SJSA1 (cell line): ENCODE measurements at regions not wholly inside any gene's neighbourhood (a gene's known extent, or its start where the extent isn't known, plus 50 kb on each side); places are given as distances from the start of the nearest gene placed in this dataset.

Experiments
- DNase-seq, 2 experiments: peaks; one replicate each; pipeline ENCODE4 v3.0.0-alpha.2; 2015 to 2020; ENCODE audit warnings: low spot score in 2 of 2, low read depth in 1 of 2
- H3K27ac ChIP-seq: fragments of 250-450 bp; sonication (Bioruptor Pico); 2 replicates; pipeline ENCODE4 v1.5.1; 2020; ENCODE audit warnings: mild to moderate bottlenecking, moderate library complexity
- H3K27me3 ChIP-seq: fragments of 250-450 bp; sonication (Bioruptor Pico); replicated peaks from 2 replicates; pipeline ENCODE4 v1.5.1; 2020; ENCODE audit warnings: mild to moderate bottlenecking, moderate library complexity
- H3K36me3 ChIP-seq: fragments of 250-450 bp; sonication (Bioruptor Pico); 2 replicates; pipeline ENCODE4 v1.5.1; 2020; ENCODE audit warnings: mild to moderate bottlenecking
- H3K4me1 ChIP-seq: fragments of 250-450 bp; sonication (Bioruptor Pico); replicated peaks from 2 replicates; pipeline ENCODE4 v1.6.1; 2021; ENCODE audit warnings: mild to moderate bottlenecking
- H3K4me3 ChIP-seq: fragments of 250-450 bp; sonication (Bioruptor Pico); 2 replicates; pipeline ENCODE4 v1.5.1; 2020; ENCODE audit warnings: mild to moderate bottlenecking
- H3K9me3 ChIP-seq: fragments of 250-450 bp; sonication (Bioruptor Pico); replicated peaks from 2 replicates; pipeline ENCODE4 v1.5.1; 2020; ENCODE audit warnings: mild to moderate bottlenecking

DNA sequence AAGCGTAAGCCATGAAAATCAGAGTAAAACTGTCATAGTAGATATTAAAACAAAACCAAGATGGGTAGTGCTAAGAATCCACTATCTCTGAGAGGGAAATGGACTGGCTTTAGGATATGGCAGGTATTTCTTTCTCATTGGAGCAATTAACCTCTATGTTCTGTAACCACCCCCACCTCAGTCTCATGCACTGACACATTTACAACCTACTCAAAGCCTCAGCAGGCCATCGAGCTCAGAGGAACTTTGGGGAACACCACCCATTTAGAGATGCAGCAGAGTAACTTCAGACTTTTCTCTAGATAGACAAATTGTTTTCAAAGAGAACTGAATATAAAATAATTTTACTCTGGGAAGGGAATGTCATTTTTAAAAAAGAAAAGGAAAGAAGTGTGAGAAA is 615.8 kb upstream of the ZFHX3 start:
- Histone ChIP-seq H3K4me1 (no peaks in the 10 kb centered on the region), H3K4me3 (no peak overlapping the region), H3K36me3 (no peaks in the 10 kb centered on the region), H3K9me3 (no peaks in the 10 kb centered on the region; the same call in 1 of the 2 replicates), H3K27ac (no peak overlapping the region), H3K27me3 (no peaks in the 10 kb centered on the region; the same call in 1 of the 2 replicates)
- no peak for DNase-seq

DNA sequence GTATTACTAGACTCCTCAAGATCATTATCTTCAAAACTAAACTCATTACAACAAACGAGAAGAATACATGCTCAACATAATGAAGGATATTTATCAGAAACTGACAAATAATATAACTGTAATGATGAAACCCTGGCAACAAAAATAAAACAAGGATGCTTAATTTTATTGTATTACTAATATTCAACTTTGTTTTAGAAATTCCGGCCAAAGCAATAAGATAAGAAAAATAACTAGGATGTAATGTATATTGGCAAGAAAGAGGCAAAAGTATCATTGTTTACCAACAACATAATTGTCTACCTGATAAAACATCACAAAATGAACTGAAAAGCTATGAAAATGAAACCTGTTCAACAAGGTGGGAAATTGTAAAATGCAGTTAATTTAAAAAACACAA is 588.3 kb upstream of the ZFHX3 start:
- H3K36me3 ChIP-seq: no peaks in the 10 kb centered on the region
- no peaks in the 10 kb centered on the region for H3K9me3 ChIP-seq
- H3K27ac ChIP-seq: no peak overlapping the region
- H3K4me3 ChIP-seq: no peak overlapping the region
- H3K27me3 ChIP-seq: no peaks in the 10 kb centered on the region
- H3K4me1 ChIP-seq: no peaks in the 10 kb centered on the region
- no peak for DNase-seq

DNA sequence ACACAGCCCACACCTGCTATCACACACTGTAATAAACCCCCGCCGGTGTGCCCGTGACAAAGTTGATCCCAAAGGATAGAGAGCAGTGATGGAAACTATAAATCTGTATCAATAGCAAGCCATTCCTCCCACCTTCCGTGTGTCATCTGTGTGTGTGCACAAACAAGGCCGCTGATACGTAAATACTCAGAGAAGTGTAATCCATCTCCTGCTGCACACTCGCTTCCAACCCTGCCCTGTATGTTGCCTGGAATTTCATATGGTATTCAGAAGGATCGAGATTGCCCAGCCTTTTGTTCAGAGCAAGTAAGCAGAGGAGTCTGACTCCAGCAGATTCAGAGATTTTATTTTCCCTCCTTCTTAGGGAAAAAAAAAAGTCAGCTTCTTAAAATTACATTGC is 581.1 kb upstream of the ZFHX3 start:
- DNase-seq: no peak
- no peaks in the 10 kb centered on the region for H3K9me3 ChIP-seq
- H3K27ac ChIP-seq: no peak overlapping the region
- no peak overlapping the region for H3K4me3 ChIP-seq
- no peaks in the 10 kb centered on the region; the same call in 1 of the 2 replicates for H3K27me3 ChIP-seq
- no peaks in the 10 kb centered on the region for H3K4me1 ChIP-seq
- no peaks in the 10 kb centered on the region for H3K36me3 ChIP-seq

DNA sequence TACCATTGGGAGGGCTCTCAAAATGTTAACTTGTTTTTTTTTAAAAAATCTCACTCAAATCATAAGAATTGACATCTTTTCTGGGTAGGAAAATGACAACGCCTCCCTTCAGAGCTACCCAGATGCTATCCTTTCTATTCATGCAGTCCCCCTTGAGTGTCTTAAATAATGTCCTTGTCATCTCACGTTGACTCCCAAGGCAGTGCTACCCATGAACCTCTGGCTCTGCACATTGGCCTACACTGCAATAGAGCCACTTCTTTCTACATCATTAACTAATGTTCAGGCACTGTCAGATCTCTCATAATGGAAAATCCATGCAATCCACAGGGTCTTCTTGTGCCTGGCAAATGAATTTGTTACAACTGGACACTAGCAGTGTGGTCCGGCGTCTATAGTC is 569.8 kb upstream of the ZFHX3 start:
- Histone ChIP-seq H3K9me3 (no peaks in the 10 kb centered on the region), H3K27ac (no peak overlapping the region), H3K4me3 (no peak overlapping the region), H3K4me1 (no peaks in the 10 kb centered on the region), H3K36me3 (no peaks in the 10 kb centered on the region), H3K27me3 (no peaks in the 10 kb centered on the region)
- no peak for DNase-seq

DNA sequence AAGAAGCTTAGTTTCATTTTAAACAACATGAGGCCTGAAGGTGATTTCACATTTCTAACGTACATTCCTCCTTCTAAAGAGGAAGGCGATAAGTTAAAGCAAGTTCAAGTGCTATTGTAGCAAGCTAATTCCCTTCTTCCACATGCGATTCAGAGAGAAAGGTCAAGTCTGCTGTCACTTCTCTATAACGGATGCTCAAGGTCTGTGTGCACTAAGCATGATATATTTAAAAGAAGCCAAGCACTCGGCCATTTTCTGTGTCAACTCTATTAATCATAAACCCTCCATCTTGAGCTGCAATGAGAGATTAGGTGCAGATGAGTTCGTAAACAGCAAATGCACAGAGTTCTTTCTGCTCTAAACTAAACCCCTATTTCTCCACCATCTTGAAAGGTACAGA is 568.8 kb upstream of the ZFHX3 start:
- Histone ChIP-seq H3K9me3 (no peaks in the 10 kb centered on the region), H3K27ac (no peak overlapping the region), H3K4me3 (no peak overlapping the region), H3K27me3 (no peaks in the 10 kb centered on the region), H3K36me3 (no peaks in the 10 kb centered on the region), H3K4me1 (no peaks in the 10 kb centered on the region)
- no peak for DNase-seq

DNA sequence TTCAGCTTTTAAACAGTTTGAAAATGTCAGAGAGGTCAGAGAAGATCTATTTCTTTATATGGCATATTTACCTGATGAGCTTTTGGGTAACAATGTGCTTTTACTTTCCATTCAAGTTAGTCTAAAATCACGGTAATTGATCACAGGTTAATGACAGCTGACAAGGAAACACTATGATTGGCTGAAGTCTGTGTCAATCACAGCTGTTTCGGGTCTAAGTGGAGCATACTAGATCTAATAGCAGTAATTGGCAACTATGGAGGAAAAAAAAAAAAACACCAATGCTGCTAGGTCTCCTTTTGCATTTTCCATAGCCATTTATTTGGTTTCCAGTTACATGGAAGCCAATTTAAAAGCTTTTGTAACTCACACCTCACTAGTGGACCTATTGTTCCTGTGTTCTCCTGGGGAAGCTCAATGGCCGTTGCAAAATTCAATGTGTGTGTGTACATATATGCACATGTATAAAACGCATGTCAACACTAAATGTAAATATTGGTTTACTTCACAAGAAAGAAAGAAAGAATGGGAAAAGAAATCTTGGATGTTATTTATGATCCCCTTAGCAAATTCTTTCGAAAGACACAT is 568.3 kb upstream of the ZFHX3 start:
- no peaks in the 10 kb centered on the region for H3K9me3 ChIP-seq
- H3K36me3 ChIP-seq: no peaks in the 10 kb centered on the region
- no peak overlapping the region for H3K4me3 ChIP-seq
- no peak overlapping the region for H3K27ac ChIP-seq
- no peak for DNase-seq
- no peaks in the 10 kb centered on the region; the same call in 1 of the 2 replicates for H3K27me3 ChIP-seq
- no peaks in the 10 kb centered on the region for H3K4me1 ChIP-seq

DNA sequence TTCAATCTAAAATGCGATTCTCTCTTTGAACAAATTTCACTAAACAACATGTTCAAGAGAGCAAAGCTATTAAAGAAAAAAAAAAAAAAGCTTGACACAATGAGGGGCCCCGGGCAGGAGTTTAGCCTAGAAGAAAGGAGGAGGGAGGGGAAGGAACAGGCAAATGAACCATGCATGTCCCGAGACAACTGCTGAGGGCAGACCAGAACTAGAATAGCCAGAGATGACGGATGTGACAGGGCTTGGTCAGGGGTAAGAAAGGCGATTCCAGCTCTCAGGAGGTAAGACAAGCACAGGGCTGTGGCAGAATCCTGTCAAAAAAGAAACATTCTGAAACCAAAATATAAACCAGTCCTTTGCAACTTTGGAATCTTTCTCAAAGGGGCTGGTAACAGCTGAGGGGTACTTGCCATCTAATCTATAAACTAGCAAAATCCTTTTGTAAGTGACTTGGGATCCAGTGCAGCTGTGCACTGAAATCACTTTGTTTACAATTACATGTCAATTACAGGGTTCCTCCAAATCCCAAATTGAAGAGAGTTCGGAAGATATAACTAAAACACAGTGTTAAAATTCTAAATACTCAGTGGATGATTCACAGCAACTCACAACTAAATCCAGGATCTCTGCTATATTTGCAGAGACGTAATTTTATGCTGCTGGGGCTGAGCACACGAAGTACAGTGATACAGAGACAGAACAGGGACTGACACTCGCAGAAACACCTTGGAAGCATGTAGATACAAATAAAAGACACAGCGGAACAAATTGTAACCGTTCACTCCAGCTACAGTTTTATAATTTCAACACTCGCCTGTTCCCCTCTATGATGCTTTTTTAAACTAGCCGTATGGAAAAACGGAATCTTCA is 567.4 kb upstream of the ZFHX3 start:
- H3K36me3 ChIP-seq: no peaks in the 10 kb centered on the region
- H3K27ac ChIP-seq: no peak overlapping the region
- H3K9me3 ChIP-seq: no peaks in the 10 kb centered on the region
- DNase-seq: no peak
- H3K4me3 ChIP-seq: no peak overlapping the region
- H3K4me1 ChIP-seq: no peaks in the 10 kb centered on the region
- H3K27me3 ChIP-seq: no peaks in the 10 kb centered on the region; the same call in 1 of the 2 replicates

DNA sequence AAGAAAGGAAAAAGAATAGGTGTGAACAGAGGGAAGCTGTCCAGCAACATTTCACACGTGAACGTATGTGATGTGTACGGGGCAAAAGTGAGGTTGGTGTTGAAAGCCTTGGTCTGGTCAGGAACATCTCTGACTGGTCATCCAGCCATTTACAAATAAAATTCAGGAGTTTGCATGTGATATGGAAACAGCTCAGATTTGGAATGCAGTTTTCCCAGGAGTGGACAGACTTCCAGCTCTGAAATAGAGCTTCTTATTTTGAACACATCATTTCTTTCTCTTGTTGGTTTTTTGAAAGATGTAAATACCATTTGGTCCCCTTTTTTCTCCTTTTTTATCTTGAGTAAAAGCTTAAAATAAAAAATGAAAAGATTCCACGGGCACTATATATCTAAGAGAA is 566.2 kb upstream of the ZFHX3 start:
- H3K27me3 ChIP-seq: no peaks in the 10 kb centered on the region; the same call in 1 of the 2 replicates
- H3K27ac ChIP-seq: no peak overlapping the region
- no peaks in the 10 kb centered on the region for H3K36me3 ChIP-seq
- no peaks in the 10 kb centered on the region for H3K4me1 ChIP-seq
- no peaks in the 10 kb centered on the region for H3K9me3 ChIP-seq
- no peak overlapping the region for H3K4me3 ChIP-seq
- no peak for DNase-seq

DNA sequence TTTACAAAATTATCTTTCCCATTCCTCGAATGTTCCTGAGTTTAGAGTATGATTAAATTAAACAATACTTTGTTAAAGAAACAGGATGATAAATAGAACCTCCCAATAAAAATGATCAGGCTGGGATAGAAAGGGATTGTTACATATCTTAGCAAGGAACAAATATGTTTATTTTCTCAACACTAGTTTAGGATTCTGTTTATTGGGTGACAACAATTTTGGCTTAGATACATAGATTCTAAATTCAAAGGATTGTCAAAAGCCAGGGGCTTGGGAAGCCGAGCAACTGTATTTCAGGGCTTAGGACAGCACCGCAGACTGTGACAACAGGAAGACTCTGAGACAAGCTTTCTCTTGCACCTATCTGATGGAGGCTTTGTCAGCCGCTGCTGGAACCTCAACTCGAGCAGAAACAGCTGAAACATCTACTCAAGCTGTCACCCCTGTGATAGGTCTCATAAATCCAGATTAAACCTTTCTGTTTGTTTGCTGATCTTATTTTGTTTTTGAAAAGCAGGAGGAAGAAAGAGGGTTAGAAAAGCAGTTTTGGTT is 562.8 kb upstream of the ZFHX3 start:
- Histone ChIP-seq H3K27me3 (no peaks in the 10 kb centered on the region; the same call in 1 of the 2 replicates), H3K4me1 (no peaks in the 10 kb centered on the region), H3K9me3 (no peaks in the 10 kb centered on the region), H3K36me3 (no peaks in the 10 kb centered on the region), H3K4me3 (no peak overlapping the region), H3K27ac (no peak overlapping the region)
- no peak for DNase-seq

DNA sequence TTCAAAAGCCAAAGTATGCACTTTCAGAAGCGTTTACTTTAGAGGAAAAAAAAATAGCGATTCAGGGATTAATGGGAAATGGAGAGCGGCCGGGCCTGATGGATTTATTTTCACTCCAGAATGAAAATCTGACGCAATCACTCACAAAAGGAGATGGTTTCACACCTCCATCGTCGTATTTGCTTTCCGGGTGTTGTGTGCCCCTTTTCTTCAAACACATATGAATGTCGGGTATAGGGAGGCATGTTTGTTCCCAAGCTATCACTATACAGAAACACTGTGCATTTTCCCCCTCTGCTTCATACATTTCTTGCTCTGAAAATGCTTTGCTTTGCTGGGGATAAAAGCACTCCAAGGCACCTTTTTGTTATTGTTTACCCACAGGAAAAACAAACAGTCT is 562.2 kb upstream of the ZFHX3 start:
- Histone ChIP-seq H3K9me3 (no peaks in the 10 kb centered on the region), H3K27ac (no peak overlapping the region), H3K4me1 (no peaks in the 10 kb centered on the region), H3K27me3 (no peaks in the 10 kb centered on the region; the same call in 1 of the 2 replicates), H3K36me3 (no peaks in the 10 kb centered on the region), H3K4me3 (no peak overlapping the region)
- no peak for DNase-seq

DNA sequence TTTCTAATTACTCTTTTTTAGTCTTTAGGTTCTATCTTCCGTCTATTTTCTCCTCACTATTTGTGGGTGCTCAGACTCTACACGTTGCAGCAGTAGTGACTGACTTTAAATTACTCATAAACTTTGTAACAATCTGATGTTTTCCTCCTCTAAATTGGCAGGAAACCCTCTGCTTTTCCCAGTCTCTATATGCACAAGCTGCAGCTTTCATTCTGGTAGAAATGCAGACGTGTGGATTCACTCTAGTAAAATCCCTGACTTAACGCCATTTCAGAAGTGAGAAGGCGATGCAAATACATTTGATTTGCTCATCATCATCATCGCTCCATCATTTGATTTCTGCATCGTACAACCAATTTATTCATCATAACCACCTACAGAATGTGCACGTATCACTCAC is 561.0 kb upstream of the ZFHX3 start:
- H3K36me3 ChIP-seq: no peaks in the 10 kb centered on the region
- no peak overlapping the region for H3K27ac ChIP-seq
- no peaks in the 10 kb centered on the region for H3K9me3 ChIP-seq
- H3K4me3 ChIP-seq: no peak overlapping the region
- no peak for DNase-seq
- no peaks in the 10 kb centered on the region; the same call in 1 of the 2 replicates for H3K27me3 ChIP-seq
- no peaks in the 10 kb centered on the region for H3K4me1 ChIP-seq

DNA sequence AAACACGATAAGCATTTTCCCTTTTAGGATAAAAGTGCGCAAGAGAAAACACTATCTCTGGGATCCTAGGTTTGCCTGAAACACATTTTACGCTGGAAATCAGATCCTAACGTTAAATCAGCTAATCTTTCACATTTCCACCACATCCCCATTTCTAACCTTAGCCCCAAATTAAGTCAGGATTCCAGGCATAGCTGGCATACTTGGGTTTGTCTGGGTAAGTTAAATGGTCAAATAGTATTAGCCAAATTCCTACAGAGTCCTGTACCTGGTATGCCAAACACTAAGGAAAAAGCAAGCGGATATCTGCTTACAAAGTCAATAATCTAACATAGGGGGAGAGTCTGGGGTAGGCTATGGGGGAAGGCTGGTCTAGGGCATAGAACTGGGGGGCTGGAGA is 557.4 kb upstream of the ZFHX3 start:
- no peak for DNase-seq

DNA sequence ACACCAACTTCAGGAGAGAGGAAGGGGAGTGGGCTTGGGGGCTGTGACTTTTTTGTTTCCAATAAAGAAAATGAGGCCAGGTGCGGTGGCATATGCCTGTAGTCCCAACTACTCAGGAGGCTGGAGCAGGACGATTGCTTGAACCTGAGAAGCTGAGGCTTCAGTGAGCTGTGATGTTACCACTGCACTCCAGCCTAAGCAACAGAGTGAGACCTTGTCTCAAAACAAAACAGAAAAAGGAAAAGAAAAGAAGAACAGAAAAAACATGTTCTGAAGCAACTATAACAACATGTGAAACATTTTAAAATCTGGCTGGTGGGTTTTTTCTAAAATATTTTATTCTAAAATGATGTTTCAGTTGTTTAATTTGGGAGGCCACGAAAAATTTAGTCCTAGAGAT is 554.0 kb upstream of the ZFHX3 start:
- H3K27me3 ChIP-seq: no peaks in the 10 kb centered on the region
- no peak overlapping the region for H3K4me3 ChIP-seq
- H3K9me3 ChIP-seq: peaks cover 5% of the 10 kb centered on the region; the same call in 1 of the 2 replicates
- no peaks in the 10 kb centered on the region for H3K36me3 ChIP-seq
- no peak for DNase-seq
- H3K4me1 ChIP-seq: no peaks in the 10 kb centered on the region
- no peak overlapping the region for H3K27ac ChIP-seq

More for the DNA sequence above, 557.4 kb upstream of the ZFHX3 start:
- H3K27ac ChIP-seq: no peak overlapping the region
- H3K27me3 ChIP-seq: no peaks in the 10 kb centered on the region
- no peaks in the 10 kb centered on the region for H3K36me3 ChIP-seq
- 0 out of 2 replicates have a peak, but pooled peaks cover 2% of the 10 kb centered on the region for H3K9me3 ChIP-seq
- no peaks in the 10 kb centered on the region for H3K4me1 ChIP-seq
- no peak overlapping the region for H3K4me3 ChIP-seq

DNA sequence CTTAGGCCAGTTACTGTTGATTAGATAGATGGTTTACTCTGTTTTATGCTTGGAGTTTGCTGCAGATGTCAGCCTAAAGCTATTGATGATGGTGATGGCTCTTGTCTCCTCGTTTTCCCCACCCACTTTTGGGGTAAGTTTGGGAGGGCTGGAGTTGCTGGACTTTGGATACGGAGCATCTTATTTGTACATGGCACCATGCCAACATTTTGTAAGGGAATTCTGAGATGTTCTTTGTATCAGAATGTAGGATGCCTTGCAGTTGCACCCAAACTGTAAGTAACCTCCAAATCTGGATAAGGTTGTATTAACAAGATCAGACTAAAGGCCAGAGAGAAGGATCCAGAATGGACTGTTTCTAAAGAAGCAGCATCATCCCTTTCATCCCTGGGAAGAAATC is 551.9 kb upstream of the ZFHX3 start:
- H3K4me3 ChIP-seq: no peak overlapping the region
- no peak overlapping the region for H3K27ac ChIP-seq
- no peaks in the 10 kb centered on the region for H3K27me3 ChIP-seq
- H3K36me3 ChIP-seq: no peaks in the 10 kb centered on the region
- peaks cover 5% of the 10 kb centered on the region; the same call in 1 of the 2 replicates for H3K9me3 ChIP-seq
- no peaks in the 10 kb centered on the region for H3K4me1 ChIP-seq
- no peak for DNase-seq
